H9 (cell line): ENCODE measurements at regions not wholly inside any gene's neighbourhood (a gene's known extent, or its start where the extent isn't known, plus 50 kb on each side); places are given as distances from the start of the nearest gene placed in this dataset.

Experiments used
- DNase-seq: peaks from one replicate; pipeline ENCODE4 v3.0.0-alpha.2; 2017
- H2AFZ ChIP-seq: one replicate; pipeline ENCODE4 v1.6.1; 2013; ENCODE audit warnings: mild to moderate bottlenecking, low read length, control low read depth, moderate library complexity
- H2AK5ac ChIP-seq: 2 replicates; pipeline ENCODE4 v1.6.1; 2013; ENCODE audit warnings: low read length, control low read depth, mixed read lengths; ENCODE audit not compliant: insufficient read length
- H2BK120ac ChIP-seq: one replicate; pipeline ENCODE4 v1.6.1; 2013; ENCODE audit warnings: low read depth, mild to moderate bottlenecking, low read length, control low read depth, inconsistent platforms; ENCODE audit not compliant: poor library complexity, severe bottlenecking
- H2BK12ac ChIP-seq: 2 replicates; pipeline ENCODE4 v1.6.1; 2013; ENCODE audit warnings: low read length, control low read depth, mixed read lengths, low read depth; ENCODE audit not compliant: insufficient read length
- H2BK15ac ChIP-seq: 2 replicates; pipeline ENCODE4 v1.6.1; 2013; ENCODE audit warnings: low read depth, low read length, control low read depth
- H2BK20ac ChIP-seq: one replicate; pipeline ENCODE4 v1.6.1; 2013; ENCODE audit warnings: low read depth, mild to moderate bottlenecking, low read length, control low read depth, inconsistent platforms; ENCODE audit not compliant: poor library complexity, severe bottlenecking
- H2BK5ac ChIP-seq: 2 replicates; pipeline ENCODE4 v1.6.1; 2013; ENCODE audit warnings: low read length, control low read depth, mixed read lengths; ENCODE audit not compliant: insufficient read length
- H3K14ac ChIP-seq: 2 replicates; pipeline ENCODE4 v1.6.1; 2013; ENCODE audit warnings: low read length, control low read depth; ENCODE audit not compliant: insufficient read depth
- H3K18ac ChIP-seq: 2 replicates; pipeline ENCODE4 v1.6.1; 2013; ENCODE audit warnings: low read depth, mild to moderate bottlenecking, mixed read lengths, low read length, control low read depth; ENCODE audit not compliant: insufficient read length
- H3K23ac ChIP-seq: 2 replicates; pipeline ENCODE4 v1.6.1; 2013; ENCODE audit warnings: low read length, control low read depth, mixed read lengths, low read depth; ENCODE audit not compliant: insufficient read length
- H3K23me2 ChIP-seq: 2 replicates; pipeline ENCODE4 v1.6.1; 2013; ENCODE audit warnings: low read depth, mild to moderate bottlenecking, mixed read lengths, low read length, control low read depth; ENCODE audit not compliant: insufficient read length, poor library complexity, severe bottlenecking
- H3K27ac ChIP-seq: 2 replicates; pipeline ENCODE4 v1.5.1; 2013; ENCODE audit warnings: low read length, control low read depth, mixed read lengths, low read depth; ENCODE audit not compliant: insufficient read length
- H3K27me3 ChIP-seq: 2 replicates; pipeline ENCODE4 v1.6.1; 2013; ENCODE audit warnings: low read length, control low read depth, inconsistent platforms; ENCODE audit not compliant: insufficient read depth
- H3K4ac ChIP-seq: 2 replicates; pipeline ENCODE4 v1.6.1; 2013; ENCODE audit warnings: low read depth, mild to moderate bottlenecking, control low read depth, inconsistent platforms, low read length, moderate library complexity
- H3K4me1 ChIP-seq: 2 replicates; pipeline ENCODE4 v1.6.1; 2013; ENCODE audit warnings: low read length, control low read depth, inconsistent platforms; ENCODE audit not compliant: insufficient read depth
- H3K4me2 ChIP-seq: 2 replicates; pipeline ENCODE4 v1.6.1; 2013; ENCODE audit warnings: low read length, control low read depth, mixed read lengths; ENCODE audit not compliant: insufficient read length, insufficient read depth
- H3K56ac ChIP-seq: 2 replicates; pipeline ENCODE4 v1.6.1; 2013; ENCODE audit warnings: low read depth, mild to moderate bottlenecking, mixed read lengths, low read length, control low read depth; ENCODE audit not compliant: insufficient read length
- H3K79me1 ChIP-seq: 2 replicates; pipeline ENCODE4 v1.6.1; 2013; ENCODE audit warnings: low read depth, mild to moderate bottlenecking, moderate library complexity, low read length, control low read depth, inconsistent platforms; ENCODE audit not compliant: insufficient read depth, poor library complexity, severe bottlenecking
- H3K79me2 ChIP-seq: 2 replicates; pipeline ENCODE4 v1.6.1; 2013; ENCODE audit warnings: low read length, control low read depth, inconsistent platforms; ENCODE audit not compliant: insufficient read depth
- H3K9ac ChIP-seq: 2 replicates; pipeline ENCODE4 v1.6.1; 2013; ENCODE audit warnings: low read length, control low read depth, mixed read lengths; ENCODE audit not compliant: insufficient read length; ENCODE audit errors: extremely low read depth
- H3K9me3 ChIP-seq: one replicate; pipeline ENCODE4 v1.6.1; 2013; ENCODE audit warnings: low read depth, low read length, inconsistent platforms; ENCODE audit not compliant: control insufficient read depth
- H3T11ph ChIP-seq: one replicate; pipeline ENCODE4 v1.6.1; 2013; ENCODE audit warnings: mild to moderate bottlenecking, low read length, control low read depth, inconsistent platforms
- H4K20me1 ChIP-seq: one replicate; pipeline ENCODE4 v1.6.1; 2013; ENCODE audit not compliant: control insufficient read depth, insufficient read length, insufficient read depth
- H4K5ac ChIP-seq: 2 replicates; pipeline ENCODE4 v1.6.1; 2013; ENCODE audit warnings: low read depth, mild to moderate bottlenecking, mixed read lengths, low read length, control low read depth; ENCODE audit not compliant: insufficient read length
- H4K8ac ChIP-seq: replicated peaks from 2 replicates; pipeline ENCODE4 v1.6.1; 2013; ENCODE audit warnings: low read length, control low read depth, mixed read lengths, low read depth; ENCODE audit not compliant: insufficient read length
- H4K91ac ChIP-seq: 2 replicates; pipeline ENCODE4 v1.6.1; 2013; ENCODE audit warnings: low read depth, mild to moderate bottlenecking, moderate library complexity, mixed read lengths, low read length, control low read depth; ENCODE audit not compliant: insufficient read length
- H3K27ac Mint-ChIP-seq, 3 experiments: 2 replicates in 2 of 3; 3 replicates in 1 of 3; pipeline ENCODE4 v1.8.0; 2020 to 2021; ENCODE audit warnings: mixed read lengths in 3 of 3, mild to moderate bottlenecking in 1 of 3, moderate library complexity in 1 of 3
- H3K27me3 Mint-ChIP-seq: 2 replicates; pipeline ENCODE4 v1.8.0; 2021; ENCODE audit warnings: low read depth, mild to moderate bottlenecking, moderate library complexity, mixed read lengths
- H3K36me3 Mint-ChIP-seq, 3 experiments: 2 replicates in 2 of 3; 3 replicates in 1 of 3; pipeline ENCODE4 v1.8.0; 2020 to 2021; ENCODE audit warnings: low read depth in 3 of 3, mixed read lengths in 3 of 3; ENCODE audit not compliant: insufficient read depth in 1 of 3
- H3K4me1 Mint-ChIP-seq, 2 experiments: 2 replicates each; pipeline ENCODE4 v1.8.0; 2020; ENCODE audit warnings: mixed read lengths in 2 of 2
- H3K4me3 Mint-ChIP-seq, 2 experiments: 2 replicates in 1 of 2; 3 replicates in 1 of 2; pipeline ENCODE4 v1.8.0; 2020 to 2021; ENCODE audit warnings: mild to moderate bottlenecking in 2 of 2, mixed read lengths in 2 of 2, moderate library complexity in 1 of 2
- H3K9me3 Mint-ChIP-seq, 2 experiments: 2 replicates in 1 of 2; 3 replicates in 1 of 2; pipeline ENCODE4 v1.8.0; 2020; ENCODE audit warnings: mild to moderate bottlenecking in 2 of 2, mixed read lengths in 2 of 2, moderate library complexity in 1 of 2
- CTCF ChIP-seq: fragments of 200-600 bp; sonication (generic); conservative IDR thresholded peaks from 3 replicates; pipeline ENCODE4 v1.8.0; 2021; ENCODE audit warnings: antibody characterized with exemption, mild to moderate bottlenecking
- WGBS: extraction: QIAGEN DNeasy Blood & Tissue Kit; methylation state at CpG from one replicate; pipeline ENCODE4 v1.1.7; 2013; ENCODE audit warnings: missing lambda C conversion rate, low lambda C conversion rate, mixed read lengths; ENCODE audit not compliant: insufficient read length; ENCODE audit errors: extremely low coverage; 5-methylcytosine and 5-hydroxymethylcytosine counted together

DNA sequence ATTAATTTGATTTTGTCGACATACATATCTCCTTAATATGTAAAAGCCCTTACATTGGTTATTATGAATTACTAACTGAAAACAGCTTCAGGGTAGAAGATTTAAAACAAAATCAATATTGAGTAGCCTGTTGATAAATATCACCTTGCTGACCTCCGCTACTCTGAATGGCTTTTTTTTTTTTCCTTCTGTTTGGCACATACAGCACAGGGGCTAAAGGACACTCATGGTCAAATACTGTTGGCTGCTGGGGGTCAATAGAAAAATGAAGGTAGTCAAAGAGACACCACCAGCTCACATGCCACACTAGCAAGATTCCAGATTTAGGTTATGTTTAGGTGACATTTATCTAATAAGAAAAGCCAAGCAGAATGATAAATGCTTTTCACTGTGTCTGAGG is 1642.4 kb upstream of the SLC39A10 start:
- Histone ChIP-seq H4K5ac (no peak overlapping the region), H3K18ac (no peak overlapping the region), H2BK20ac (no peak overlapping the region), H2BK12ac (no peak overlapping the region), H2AK5ac (no peak overlapping the region), H3K56ac (no peak overlapping the region), H3K4me2 (no peak overlapping the region), H2BK15ac (no peak overlapping the region), H4K8ac (no peak overlapping the region), H3K27ac (no peak overlapping the region), H3K4ac (no peak overlapping the region), H4K20me1 (no peaks in the 10 kb centered on the region), H2AFZ (no peak overlapping the region), H3K79me2 (no peaks in the 10 kb centered on the region), H3K79me1 (no peaks in the 10 kb centered on the region), H3K14ac (no peak overlapping the region), H3K9me3 (no peaks in the 10 kb centered on the region), H3K4me1 (no peaks in the 10 kb centered on the region), H3K23me2 (no peaks in the 10 kb centered on the region), H3K23ac (no peak overlapping the region), H3T11ph (no peak overlapping the region), H2BK120ac (no peak overlapping the region), H2BK5ac (no peak overlapping the region), H4K91ac (no peak overlapping the region), H3K9ac (no peak overlapping the region), H3K27me3 (no peaks in the 10 kb centered on the region)
- Mint-ChIP-seq H3K27me3 (no peaks in the 10 kb centered on the region), H3K4me3 (no peak overlapping the region), H3K27ac (no peak overlapping the region), H3K9me3 (peaks cover 3 to 6% of the 10 kb centered on the region in 2 experiments; a peak in 3 of 5 replicates), H3K36me3 (peaks cover 0 to 11% (median 2%) of the 10 kb centered on the region in 3 experiments; a peak in 3 of 7 replicates), H3K4me1 (peaks cover 0 to 2% of the 10 kb centered on the region in 2 experiments; a peak in 1 of 4 replicates)
- WGBS: no CpG with 5 or more reads among the region's 2 CpGs
- TF ChIP-seq CTCF: no peak
- no peak for DNase-seq
